Panc1 (cell line): ENCODE measurements at regions not wholly inside any gene's neighbourhood (a gene's known extent, or its start where the extent isn't known, plus 50 kb on each side); places are given as distances from the start of the nearest gene placed in this dataset.

Experiments used
- ATAC-seq: fragments of 200-7000 bp; cut with Tn5 transposase; 2 replicates; pipeline ENCODE4 v1.9.1; 2020; ENCODE audit warnings: mild to moderate bottlenecking, moderate library complexity
- BruUV-seq: library from RNA; stranded (reverse); fragments of 400-500 nt; replicated peaks from 2 replicates; lab custom pipeline; 2021; lab: Mats Ljungman, UMichigan
- CTCF ChIA-PET: fragments of 300-600 bp; sonication (Branson Sonifier 250); formaldehyde crosslinking; loops from one replicate; lab custom pipeline; 2022; ENCODE audit warnings: antibody characterized with exemption; lab: Charles Lee
- POLR2A ChIA-PET: fragments of 300-600 bp; sonication (Branson Sonifier 250); formaldehyde crosslinking; loops from one replicate; lab custom pipeline; 2022; ENCODE audit warnings: antibody characterized with exemption; lab: Charles Lee
- DNase-seq: peaks from one replicate; pipeline ENCODE4 v3.0.0-alpha.2; 2010; ENCODE audit warnings: low read depth, low spot score
- H3K27ac ChIP-seq: 2 replicates; pipeline ENCODE4 v1.5.1; 2011; ENCODE audit warnings: mild to moderate bottlenecking, low read length, inconsistent platforms
- H3K27me3 ChIP-seq: fragments of 200-500 bp; sonication (Bioruptor generic); 2 replicates; pipeline ENCODE4 v1.6.0; 2014; ENCODE audit warnings: low read length, inconsistent platforms; ENCODE audit not compliant: control insufficient read depth, insufficient read depth
- H3K36me3 ChIP-seq: fragments of 200-500 bp; sonication (Bioruptor generic); 2 replicates; pipeline ENCODE4 v1.5.1; 2014; ENCODE audit warnings: inconsistent platforms, mild to moderate bottlenecking, low read length, moderate library complexity; ENCODE audit not compliant: control insufficient read depth, insufficient read depth
- H3K4me1 ChIP-seq: 2 replicates; pipeline ENCODE4 v1.5.1; 2011; ENCODE audit warnings: inconsistent platforms, mild to moderate bottlenecking, low read length, moderate library complexity; ENCODE audit not compliant: control insufficient read depth, insufficient read depth
- H3K4me3 ChIP-seq, 2 experiments: 2 replicates each; pipeline ENCODE4 v1.5.1; 2011 to 2012; ENCODE audit warnings: low read depth in 2 of 2, low read length in 2 of 2, mild to moderate bottlenecking in 2 of 2, inconsistent platforms in 1 of 2, moderate library complexity in 1 of 2
- H3K9me3 ChIP-seq: fragments of 200-500 bp; sonication (Bioruptor generic); 2 replicates; pipeline ENCODE4 v1.5.1; 2014; ENCODE audit warnings: low read depth, mild to moderate bottlenecking, inconsistent platforms, low read length, moderate library complexity; ENCODE audit not compliant: control insufficient read depth, insufficient read depth
- POLR2AphosphoS5 ChIP-seq: IDR thresholded peaks from 2 replicates; pipeline ENCODE4 v1.6.1; 2012; ENCODE audit warnings: mild to moderate bottlenecking, low read depth, low read length, moderate library complexity
- SIN3A ChIP-seq: IDR thresholded peaks from 2 replicates; pipeline ENCODE4 v1.6.1; 2012; ENCODE audit warnings: low read depth, mild to moderate bottlenecking, low read length, moderate library complexity, borderline replicate concordance; ENCODE audit not compliant: insufficient read depth
- TCF7L2 ChIP-seq: IDR thresholded peaks from 2 replicates; pipeline ENCODE4 v1.6.1; 2011; ENCODE audit warnings: mild to moderate bottlenecking, low read depth, low read length, inconsistent platforms
- in situ Hi-C: cut with HindIII; loops from 2 replicates; pipeline ENCODE4 v1.10.0; 2016; ENCODE audit warnings: low sequenced_read_pairs, low pct_unique_long_range_greater_than_20kb
- intact Hi-C: fragments of 100-400 bp; cut with micrococcal nuclease; formaldehyde crosslinking; loops from one replicate; pipeline ENCODE4 v1.10.0; 2022; ENCODE audit not compliant: unreplicated experiment
- TF ChIP-seq, protein P1 (sequence below): fragments of 450-650 bp; IDR thresholded peaks from 2 replicates; pipeline ENCODE4 v1.5.1; 2017; ENCODE audit warnings: mild to moderate bottlenecking
- TF ChIP-seq, protein P2 (sequence below), 2 experiments: IDR thresholded peaks; 2 replicates each; pipeline ENCODE4 v1.6.1; 2011 to 2012; ENCODE audit warnings: low read depth in 2 of 2, control low read depth in 1 of 2, low read length in 1 of 2, mild to moderate bottlenecking in 1 of 2, moderate library complexity in 1 of 2; ENCODE audit not compliant: insufficient read depth in 1 of 2

DNA sequence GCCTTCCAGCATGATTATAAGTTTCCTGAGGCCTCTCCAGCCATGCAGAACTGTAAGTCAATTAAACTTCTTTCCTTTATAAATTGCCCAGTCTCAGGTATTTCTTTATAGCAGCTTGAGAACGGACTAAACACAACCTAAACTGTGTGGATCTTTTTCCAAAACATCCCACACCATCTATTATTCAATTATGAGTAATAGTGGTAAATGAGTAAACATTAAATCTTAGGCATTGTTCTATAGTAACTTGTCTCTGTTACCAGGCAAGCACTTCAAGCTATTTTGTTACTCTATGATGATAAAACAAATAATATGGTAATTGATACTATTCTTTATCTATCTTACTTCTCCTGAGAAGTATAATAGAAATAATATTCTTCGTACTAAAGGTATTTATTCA, 536.9 kb upstream of the CHAC2 start:
- Histone ChIP-seq H3K27ac (no peak overlapping the region), H3K9me3 (no peaks in the 10 kb centered on the region), H3K27me3 (no peaks in the 10 kb centered on the region), H3K4me3 (no peak overlapping the region), H3K36me3 (no peaks in the 10 kb centered on the region), H3K4me1 (no peaks in the 10 kb centered on the region)
- ChIA-PET CTCF (no interaction called here), POLR2A (no interaction called here)
- ATAC-seq (no peak), DNase-seq (no peak)
- in situ Hi-C loops (no loop called here), intact Hi-C loops (no loop called here)
- no TSS peak for BruUV-seq
- no peak for TF ChIP-seq TCF7L2
- TF ChIP-seq, protein P1, sequence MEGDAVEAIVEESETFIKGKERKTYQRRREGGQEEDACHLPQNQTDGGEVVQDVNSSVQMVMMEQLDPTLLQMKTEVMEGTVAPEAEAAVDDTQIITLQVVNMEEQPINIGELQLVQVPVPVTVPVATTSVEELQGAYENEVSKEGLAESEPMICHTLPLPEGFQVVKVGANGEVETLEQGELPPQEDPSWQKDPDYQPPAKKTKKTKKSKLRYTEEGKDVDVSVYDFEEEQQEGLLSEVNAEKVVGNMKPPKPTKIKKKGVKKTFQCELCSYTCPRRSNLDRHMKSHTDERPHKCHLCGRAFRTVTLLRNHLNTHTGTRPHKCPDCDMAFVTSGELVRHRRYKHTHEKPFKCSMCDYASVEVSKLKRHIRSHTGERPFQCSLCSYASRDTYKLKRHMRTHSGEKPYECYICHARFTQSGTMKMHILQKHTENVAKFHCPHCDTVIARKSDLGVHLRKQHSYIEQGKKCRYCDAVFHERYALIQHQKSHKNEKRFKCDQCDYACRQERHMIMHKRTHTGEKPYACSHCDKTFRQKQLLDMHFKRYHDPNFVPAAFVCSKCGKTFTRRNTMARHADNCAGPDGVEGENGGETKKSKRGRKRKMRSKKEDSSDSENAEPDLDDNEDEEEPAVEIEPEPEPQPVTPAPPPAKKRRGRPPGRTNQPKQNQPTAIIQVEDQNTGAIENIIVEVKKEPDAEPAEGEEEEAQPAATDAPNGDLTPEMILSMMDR = no peak
- TF ChIP-seq SIN3A = no peak
- TF ChIP-seq, protein P2, sequence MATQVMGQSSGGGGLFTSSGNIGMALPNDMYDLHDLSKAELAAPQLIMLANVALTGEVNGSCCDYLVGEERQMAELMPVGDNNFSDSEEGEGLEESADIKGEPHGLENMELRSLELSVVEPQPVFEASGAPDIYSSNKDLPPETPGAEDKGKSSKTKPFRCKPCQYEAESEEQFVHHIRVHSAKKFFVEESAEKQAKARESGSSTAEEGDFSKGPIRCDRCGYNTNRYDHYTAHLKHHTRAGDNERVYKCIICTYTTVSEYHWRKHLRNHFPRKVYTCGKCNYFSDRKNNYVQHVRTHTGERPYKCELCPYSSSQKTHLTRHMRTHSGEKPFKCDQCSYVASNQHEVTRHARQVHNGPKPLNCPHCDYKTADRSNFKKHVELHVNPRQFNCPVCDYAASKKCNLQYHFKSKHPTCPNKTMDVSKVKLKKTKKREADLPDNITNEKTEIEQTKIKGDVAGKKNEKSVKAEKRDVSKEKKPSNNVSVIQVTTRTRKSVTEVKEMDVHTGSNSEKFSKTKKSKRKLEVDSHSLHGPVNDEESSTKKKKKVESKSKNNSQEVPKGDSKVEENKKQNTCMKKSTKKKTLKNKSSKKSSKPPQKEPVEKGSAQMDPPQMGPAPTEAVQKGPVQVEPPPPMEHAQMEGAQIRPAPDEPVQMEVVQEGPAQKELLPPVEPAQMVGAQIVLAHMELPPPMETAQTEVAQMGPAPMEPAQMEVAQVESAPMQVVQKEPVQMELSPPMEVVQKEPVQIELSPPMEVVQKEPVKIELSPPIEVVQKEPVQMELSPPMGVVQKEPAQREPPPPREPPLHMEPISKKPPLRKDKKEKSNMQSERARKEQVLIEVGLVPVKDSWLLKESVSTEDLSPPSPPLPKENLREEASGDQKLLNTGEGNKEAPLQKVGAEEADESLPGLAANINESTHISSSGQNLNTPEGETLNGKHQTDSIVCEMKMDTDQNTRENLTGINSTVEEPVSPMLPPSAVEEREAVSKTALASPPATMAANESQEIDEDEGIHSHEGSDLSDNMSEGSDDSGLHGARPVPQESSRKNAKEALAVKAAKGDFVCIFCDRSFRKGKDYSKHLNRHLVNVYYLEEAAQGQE (IDR thresholded peaks at IDR 0.05; ENCODE audit: insufficient read depth in 1 of 2, low read depth in 2 of 2, low read length in 1 of 2) = no peak
- TF ChIP-seq POLR2AphosphoS5 = no peak

GRCh38 chr2:53227535-53227934, 540.1 kb upstream of the CHAC2 start:
- no peaks in the 10 kb centered on the region for H3K4me1 ChIP-seq

More at GRCh38 chr2:53227535-53227934, 540.1 kb upstream of the CHAC2 start:
- intact Hi-C loops = no loop called here
- no peaks in the 10 kb centered on the region for H3K27me3 ChIP-seq
- in situ Hi-C loops = no loop called here
- no TSS peak for BruUV-seq
- H3K36me3 ChIP-seq = no peaks in the 10 kb centered on the region
- POLR2A ChIA-PET = no interaction called here
- DNase-seq (no peak), ATAC-seq (no peak)
- TF ChIP-seq, protein P2 (IDR thresholded peaks at IDR 0.05; ENCODE audit: insufficient read depth in 1 of 2, low read depth in 2 of 2, low read length in 1 of 2) = no peak
- TF ChIP-seq POLR2AphosphoS5 = no peak
- no peak for TF ChIP-seq SIN3A
- TF ChIP-seq TCF7L2 = no peak
- TF ChIP-seq, protein P1 = no peak
- no peaks in the 10 kb centered on the region for H3K9me3 ChIP-seq
- no peak overlapping the region for H3K27ac ChIP-seq
- CTCF ChIA-PET = no interaction called here
- H3K4me3 ChIP-seq = no peak overlapping the region
